Ishikawa (cell line): ENCODE measurements at regions not wholly inside any gene's neighbourhood (a gene's known extent, or its start where the extent isn't known, plus 50 kb on each side); places are given as distances from the start of the nearest gene placed in this dataset.

Experiments used
- CEBPB ChIP-seq: IDR thresholded peaks from 2 replicates; pipeline ENCODE4 v1.6.1; 2012
- CREB1 ChIP-seq: IDR thresholded peaks from 2 replicates; pipeline ENCODE4 v1.6.1; 2012; ENCODE audit warnings: low read depth
- EGR1 ChIP-seq: IDR thresholded peaks from 2 replicates; pipeline ENCODE4 v1.6.1; 2012
- EP300 ChIP-seq: IDR thresholded peaks from 2 replicates; pipeline ENCODE4 v1.6.1; 2012; ENCODE audit warnings: borderline replicate concordance
- FOXM1 ChIP-seq: IDR thresholded peaks from 2 replicates; pipeline ENCODE4 v1.6.1; 2012; ENCODE audit warnings: low read depth, borderline replicate concordance
- NFIC ChIP-seq: IDR thresholded peaks from 2 replicates; pipeline ENCODE4 v1.6.1; 2012
- RAD21 ChIP-seq: IDR thresholded peaks from 2 replicates; pipeline ENCODE4 v1.6.1; 2012; ENCODE audit warnings: low read depth
- REST ChIP-seq: IDR thresholded peaks from 2 replicates; pipeline ENCODE4 v1.6.1; 2012; ENCODE audit warnings: low read depth, mild to moderate bottlenecking
- TAF1 ChIP-seq: IDR thresholded peaks from 2 replicates; pipeline ENCODE4 v1.6.1; 2012; ENCODE audit warnings: low read depth, mild to moderate bottlenecking
- TCF12 ChIP-seq: IDR thresholded peaks from 2 replicates; pipeline ENCODE4 v1.6.1; 2012; ENCODE audit warnings: low read depth
- TEAD4 ChIP-seq: IDR thresholded peaks from 2 replicates; pipeline ENCODE4 v1.6.1; 2012
- USF1 ChIP-seq: IDR thresholded peaks from 2 replicates; pipeline ENCODE4 v1.6.1; 2012
- YY1 ChIP-seq: IDR thresholded peaks from 2 replicates; pipeline ENCODE4 v1.6.1; 2012; ENCODE audit warnings: low read depth
- ZBTB7A ChIP-seq: IDR thresholded peaks from 2 replicates; pipeline ENCODE4 v1.6.1; 2012; ENCODE audit warnings: low read depth
- TF ChIP-seq, protein P1 (sequence below): IDR thresholded peaks from 2 replicates; pipeline ENCODE4 v1.6.1; 2012

- TF ChIP-seq YY1: no peak
- TF ChIP-seq TAF1: no peak
- TF ChIP-seq USF1: no peak
- no peak for TF ChIP-seq EGR1
- no peak for TF ChIP-seq FOXM1
- no peak for TF ChIP-seq CEBPB
- no peak for TF ChIP-seq ZBTB7A
- no peak for TF ChIP-seq EP300
Observed at GRCh38 chr18:38369772-38370690, 804.4 kb upstream of the CELF4 start.

- no peak for TF ChIP-seq EP300
Observed at GRCh38 chr18:38368886-38369285, 803.3 kb upstream of the CELF4 start.

DNA sequence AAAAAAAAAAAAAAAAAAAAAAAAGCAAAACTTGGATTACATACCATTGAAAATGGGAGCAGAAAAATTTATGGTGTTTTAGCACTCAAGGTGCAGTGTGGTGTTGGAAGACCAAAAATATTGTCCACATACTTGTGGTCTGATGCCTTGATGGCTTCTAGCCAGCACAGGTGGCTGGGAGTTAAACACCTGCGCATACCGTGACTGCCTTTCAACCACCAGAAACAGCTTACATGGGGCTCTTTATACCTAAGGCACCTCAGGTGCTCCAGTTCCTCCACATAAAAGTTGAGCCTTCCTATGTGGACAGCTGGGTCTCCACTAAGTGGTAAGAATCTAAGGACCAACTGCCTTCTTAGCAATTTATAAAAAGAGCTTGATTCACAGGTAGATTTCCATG lies 802.6 kb upstream of the CELF4 start:
- TF ChIP-seq FOXM1 (no peak), CREB1 (no peak), NFIC (no peak)

DNA sequence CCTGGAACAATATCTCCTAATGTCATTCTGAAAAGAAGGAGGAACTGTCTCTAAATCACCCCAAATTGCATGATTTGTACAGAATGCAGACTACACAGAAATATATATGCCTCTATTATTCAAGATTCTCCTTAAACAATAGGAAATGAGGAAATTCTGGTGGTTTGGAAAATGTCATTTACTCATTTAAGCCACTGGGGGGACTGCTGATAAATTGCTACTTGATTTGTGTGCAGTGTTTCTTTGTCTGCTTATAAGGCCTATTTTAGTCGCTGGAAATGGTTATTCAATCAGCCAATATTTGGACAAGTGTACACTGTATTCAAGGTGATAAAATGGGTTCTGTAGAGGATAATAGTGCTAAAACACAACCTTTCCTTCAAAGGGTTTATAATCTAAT lies 801.9 kb upstream of the CELF4 start:
- TF ChIP-seq NFIC (no peak), USF1 (no peak), TAF1 (no peak), EGR1 (no peak), RAD21 (no peak), YY1 (no peak), TCF12 (no peak), REST (no peak), ZBTB7A (no peak), TEAD4 (no peak), CREB1 (no peak)

DNA sequence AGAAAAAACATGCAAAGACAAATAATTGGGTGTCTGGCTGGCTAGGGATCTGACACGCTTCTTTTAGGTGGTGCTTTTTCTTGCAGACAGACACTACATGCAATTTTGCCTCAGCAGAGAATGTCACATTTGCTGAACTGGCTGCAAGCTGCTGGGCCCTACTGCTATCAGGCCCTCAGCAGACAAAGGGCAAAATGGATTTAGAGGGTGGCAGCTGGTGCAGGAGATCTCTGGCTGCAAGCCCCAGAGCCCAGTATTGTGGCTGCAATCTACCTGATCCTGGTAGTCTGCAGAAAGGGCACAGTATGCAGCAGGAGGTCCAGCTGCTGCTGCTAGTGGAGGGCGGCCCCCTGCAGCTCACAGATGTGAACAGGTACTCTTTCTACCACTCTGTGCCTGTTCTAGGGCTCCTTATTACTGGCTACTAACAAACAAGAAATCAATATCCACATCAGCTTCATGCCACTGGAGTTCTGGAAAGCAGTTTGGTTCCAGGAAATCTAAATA lies 796.7 kb upstream of the CELF4 start:
- TF ChIP-seq USF1 (no peak), EP300 (no peak), REST (no peak), EGR1 (no peak), TAF1 (no peak), TCF12 (no peak), FOXM1 (no peak), NFIC (no peak), YY1 (no peak), TEAD4 (no peak), RAD21 (no peak)
- TF ChIP-seq, protein P1, sequence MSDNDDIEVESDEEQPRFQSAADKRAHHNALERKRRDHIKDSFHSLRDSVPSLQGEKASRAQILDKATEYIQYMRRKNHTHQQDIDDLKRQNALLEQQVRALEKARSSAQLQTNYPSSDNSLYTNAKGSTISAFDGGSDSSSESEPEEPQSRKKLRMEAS: no peak

DNA sequence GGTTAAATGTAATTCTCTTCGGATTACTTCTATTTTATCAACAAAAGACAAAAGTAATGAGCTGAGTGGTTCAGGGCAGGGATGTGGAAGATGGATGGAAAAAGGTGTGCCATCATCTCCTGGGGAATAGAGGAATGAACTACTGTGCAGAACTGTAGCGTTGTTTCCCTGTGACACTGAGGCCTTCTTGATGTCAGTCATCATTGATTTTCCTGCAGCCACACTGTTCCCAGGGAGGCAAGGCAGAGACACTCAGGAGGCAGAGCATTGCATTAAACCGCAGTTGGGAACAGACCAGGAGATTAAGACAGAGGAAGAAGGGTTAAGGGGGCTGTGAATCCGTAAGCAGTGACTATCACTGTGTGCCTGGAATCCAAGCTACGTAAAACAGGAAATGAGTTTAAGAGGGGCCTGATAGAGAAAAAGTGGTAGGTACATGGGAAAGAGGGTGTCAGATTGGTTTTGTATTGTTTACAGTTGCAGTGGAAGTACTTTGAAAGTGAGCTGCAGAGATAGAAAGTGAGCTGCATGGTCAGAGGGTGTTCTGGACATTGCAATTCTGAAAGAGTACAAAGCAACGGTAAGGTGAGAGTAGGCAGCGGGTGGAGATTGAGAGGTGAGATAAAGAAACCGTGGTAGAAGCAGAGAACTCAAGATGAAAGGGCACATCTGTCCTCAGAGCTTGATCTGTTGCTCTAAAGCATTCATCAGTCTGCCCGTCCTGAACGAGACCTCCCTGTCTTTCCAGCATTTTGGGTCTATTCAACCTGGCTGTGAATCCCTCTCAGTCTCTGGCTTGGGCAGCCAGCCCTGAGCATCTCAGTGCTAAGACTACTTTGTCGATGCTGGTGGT lies 793.4 kb upstream of the CELF4 start:
- TF ChIP-seq TEAD4 (no peak), EGR1 (no peak), FOXM1 (no peak), REST (no peak), CREB1 (no peak), CEBPB (no peak), YY1 (no peak)
- TF ChIP-seq, protein P1: no peak
